ENCODE measurements at regions not wholly inside any gene's neighbourhood (a gene's known extent, or its start where the extent isn't known, plus 50 kb on each side); places are given as distances from the start of the nearest gene placed in this dataset.
"Not testable (repeated sequence)": the region's sequence is repeated elsewhere in the genome, so short reads cannot be mapped to it uniquely, and the experiment has no call there.

- Histone ChIP-seq H3K9me3 (ENCODE audit: insufficient read depth, low read length) (no peaks in the 10 kb centered on the region), H3K4me1 (ENCODE audit: low read length) (no peaks in the 10 kb centered on the region), H3K4me2 (ENCODE audit: low read length) (no peak overlapping the region), H3K27me3 (ENCODE audit: low read depth, low read length) (peaks cover 14% of the 10 kb centered on the region), H3K27ac (ENCODE audit: low read length) (no peak overlapping the region), H2AFZ (ENCODE audit: low read depth, low read length) (no peak overlapping the region), H4K20me1 (ENCODE audit: insufficient read depth, low read length) (no peaks in the 10 kb centered on the region), H3K36me3 (replicated peaks; ENCODE audit: low read depth, low read length) (no peaks in the 10 kb centered on the region), H3K4me3 (ENCODE audit: low read length) (no peak overlapping the region), H3K79me2 (ENCODE audit: low read length) (no peaks in the 10 kb centered on the region), H3K9ac (ENCODE audit: low read length) (no peak overlapping the region)
- TF ChIP-seq, protein P1, sequence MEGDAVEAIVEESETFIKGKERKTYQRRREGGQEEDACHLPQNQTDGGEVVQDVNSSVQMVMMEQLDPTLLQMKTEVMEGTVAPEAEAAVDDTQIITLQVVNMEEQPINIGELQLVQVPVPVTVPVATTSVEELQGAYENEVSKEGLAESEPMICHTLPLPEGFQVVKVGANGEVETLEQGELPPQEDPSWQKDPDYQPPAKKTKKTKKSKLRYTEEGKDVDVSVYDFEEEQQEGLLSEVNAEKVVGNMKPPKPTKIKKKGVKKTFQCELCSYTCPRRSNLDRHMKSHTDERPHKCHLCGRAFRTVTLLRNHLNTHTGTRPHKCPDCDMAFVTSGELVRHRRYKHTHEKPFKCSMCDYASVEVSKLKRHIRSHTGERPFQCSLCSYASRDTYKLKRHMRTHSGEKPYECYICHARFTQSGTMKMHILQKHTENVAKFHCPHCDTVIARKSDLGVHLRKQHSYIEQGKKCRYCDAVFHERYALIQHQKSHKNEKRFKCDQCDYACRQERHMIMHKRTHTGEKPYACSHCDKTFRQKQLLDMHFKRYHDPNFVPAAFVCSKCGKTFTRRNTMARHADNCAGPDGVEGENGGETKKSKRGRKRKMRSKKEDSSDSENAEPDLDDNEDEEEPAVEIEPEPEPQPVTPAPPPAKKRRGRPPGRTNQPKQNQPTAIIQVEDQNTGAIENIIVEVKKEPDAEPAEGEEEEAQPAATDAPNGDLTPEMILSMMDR (IDR thresholded peaks at IDR 0.05; ENCODE audit: low read depth, low read length), result no peak
- no peak for TF ChIP-seq EZH2phosphoT487 (IDR thresholded peaks at IDR 0.05; ENCODE audit: low read depth)
These were observed 197.1 kb upstream of the RASGRP1 start for GRCh38 chr15:38761681-38762080.

DNA sequence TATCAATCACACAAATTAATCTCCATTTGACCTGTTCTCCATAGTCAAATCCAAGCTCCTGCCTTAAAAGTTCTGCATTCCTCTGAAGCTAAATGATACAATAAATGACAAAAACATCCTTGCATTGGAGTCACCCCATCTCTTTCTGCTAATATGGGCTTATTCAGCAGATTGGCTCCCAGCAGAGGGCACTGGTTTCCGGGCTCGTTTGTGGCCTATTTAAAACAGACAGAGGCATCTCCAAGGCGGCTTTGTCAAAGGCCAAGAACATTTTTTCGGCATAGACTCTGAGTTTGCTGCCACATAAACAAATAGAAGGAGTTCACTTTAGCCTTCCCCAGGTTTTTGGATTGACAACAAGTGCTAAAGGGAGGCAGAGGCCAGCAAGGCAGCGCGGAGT lies 204.4 kb upstream of the RASGRP1 start:
- no peaks in the 10 kb centered on the region for H3K36me3 ChIP-seq (replicated peaks; ENCODE audit: low read depth, low read length)
- H3K4me2 ChIP-seq (ENCODE audit: low read length), result no peak overlapping the region
- no peak overlapping the region for H3K4me3 ChIP-seq (ENCODE audit: low read length)
- TF ChIP-seq, protein P1 (IDR thresholded peaks at IDR 0.05; ENCODE audit: low read depth, low read length), result peak; percentile 31
- TF ChIP-seq EZH2phosphoT487 (IDR thresholded peaks at IDR 0.05; ENCODE audit: low read depth), result no peak
- no peaks in the 10 kb centered on the region for H4K20me1 ChIP-seq (ENCODE audit: insufficient read depth, low read length)
- no peak overlapping the region for H2AFZ ChIP-seq (ENCODE audit: low read depth, low read length)
- no peak overlapping the region for H3K9ac ChIP-seq (ENCODE audit: low read length)
- no peaks in the 10 kb centered on the region for H3K4me1 ChIP-seq (ENCODE audit: low read length)
- peaks cover 6% of the 10 kb centered on the region for H3K27me3 ChIP-seq (ENCODE audit: low read depth, low read length)
- H3K9me3 ChIP-seq (ENCODE audit: insufficient read depth, low read length), result no peaks in the 10 kb centered on the region
- no peaks in the 10 kb centered on the region for H3K79me2 ChIP-seq (ENCODE audit: low read length)
- H3K27ac ChIP-seq (ENCODE audit: low read length), result no peak overlapping the region

DNA sequence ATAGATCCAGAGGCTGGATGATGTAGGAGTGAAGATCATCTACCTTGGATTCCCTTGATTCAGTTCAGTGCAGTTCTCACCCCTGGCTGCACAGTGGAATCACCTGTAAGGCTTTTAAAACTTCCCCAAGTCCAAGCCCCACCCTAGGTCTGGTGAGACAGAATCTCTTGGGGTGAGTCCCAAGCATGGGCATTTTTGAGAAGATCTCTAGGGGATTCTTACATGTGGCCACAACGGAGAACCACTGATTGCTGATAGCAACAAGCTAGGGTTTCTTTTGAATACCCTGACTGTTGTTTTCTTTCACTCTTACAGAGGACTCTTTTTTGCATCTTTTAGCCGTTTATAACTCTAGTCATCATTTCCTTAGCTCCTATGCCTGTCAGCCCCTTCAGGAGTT lies 204.9 kb upstream of the RASGRP1 start:
- Histone ChIP-seq H3K36me3 (replicated peaks; ENCODE audit: low read depth, low read length) (no peaks in the 10 kb centered on the region), H4K20me1 (ENCODE audit: insufficient read depth, low read length) (no peaks in the 10 kb centered on the region), H3K9me3 (ENCODE audit: insufficient read depth, low read length) (no peaks in the 10 kb centered on the region), H3K4me2 (ENCODE audit: low read length) (no peak overlapping the region), H3K4me1 (ENCODE audit: low read length) (no peaks in the 10 kb centered on the region), H3K79me2 (ENCODE audit: low read length) (no peaks in the 10 kb centered on the region), H3K27ac (ENCODE audit: low read length) (no peak overlapping the region), H3K4me3 (ENCODE audit: low read length) (no peak overlapping the region), H2AFZ (ENCODE audit: low read depth, low read length) (no peak overlapping the region), H3K9ac (ENCODE audit: low read length) (no peak overlapping the region), H3K27me3 (ENCODE audit: low read depth, low read length) (peaks cover 6% of the 10 kb centered on the region)
- TF ChIP-seq, protein P1 (IDR thresholded peaks at IDR 0.05; ENCODE audit: low read depth, low read length), result no peak
- no peak for TF ChIP-seq EZH2phosphoT487 (IDR thresholded peaks at IDR 0.05; ENCODE audit: low read depth)

DNA sequence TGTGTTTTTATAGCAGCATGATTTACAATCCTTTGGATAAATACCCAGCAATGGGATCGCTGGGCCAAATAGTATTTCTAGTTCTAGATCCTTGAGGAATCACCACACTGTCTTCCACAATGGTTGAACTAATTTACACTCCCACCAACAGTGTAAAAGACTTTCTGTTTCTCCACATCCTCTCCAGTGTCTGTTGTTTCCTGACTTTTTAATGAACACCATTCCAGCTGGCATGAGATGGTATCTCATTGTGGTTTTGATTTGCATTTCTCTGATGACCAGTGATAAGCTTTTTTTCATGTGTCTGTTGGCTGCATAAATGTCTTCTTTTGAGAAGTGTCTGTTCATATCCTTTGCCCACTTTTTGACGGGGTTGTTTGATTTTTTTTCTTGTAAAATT lies 209.5 kb upstream of the RASGRP1 start:
- not testable (repeated sequence) for H4K20me1 ChIP-seq (ENCODE audit: insufficient read depth, low read length); H3K9me3 ChIP-seq (ENCODE audit: insufficient read depth, low read length); H3K79me2 ChIP-seq (ENCODE audit: low read length); H3K4me2 ChIP-seq (ENCODE audit: low read length); H3K4me3 ChIP-seq (ENCODE audit: low read length); H3K27me3 ChIP-seq (ENCODE audit: low read depth, low read length); H3K36me3 ChIP-seq (replicated peaks; ENCODE audit: low read depth, low read length); H3K9ac ChIP-seq (ENCODE audit: low read length); H2AFZ ChIP-seq (ENCODE audit: low read depth, low read length); H3K27ac ChIP-seq (ENCODE audit: low read length); H3K4me1 ChIP-seq (ENCODE audit: low read length)

DNA sequence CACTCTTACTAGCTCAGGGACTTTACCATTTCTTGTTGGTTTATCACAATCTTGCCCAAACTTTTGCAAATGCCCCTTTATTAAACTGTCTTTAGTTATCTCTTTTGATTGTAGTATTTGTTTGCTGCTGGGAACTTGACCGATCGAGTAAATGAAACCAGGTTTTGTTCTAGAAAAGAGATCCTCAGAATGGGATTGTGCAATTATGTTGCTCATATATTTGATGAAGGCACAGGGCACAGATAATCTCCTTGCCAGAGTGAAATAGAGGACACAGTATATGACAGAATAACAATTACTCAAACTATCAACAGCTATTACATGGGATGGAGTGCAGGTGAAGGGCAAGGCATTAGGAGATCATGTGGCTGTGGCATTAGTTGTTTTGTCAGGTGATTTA lies 216.6 kb upstream of the RASGRP1 start:
- no peaks in the 10 kb centered on the region for H3K79me2 ChIP-seq (ENCODE audit: low read length)
- no peak overlapping the region for H3K9ac ChIP-seq (ENCODE audit: low read length)
- no peaks in the 10 kb centered on the region for H3K36me3 ChIP-seq (replicated peaks; ENCODE audit: low read depth, low read length)
- no peak overlapping the region for H2AFZ ChIP-seq (ENCODE audit: low read depth, low read length)
- H3K27me3 ChIP-seq (ENCODE audit: low read depth, low read length), result peaks cover 15% of the 10 kb centered on the region; the same call in 1 of the 2 replicates
- no peaks in the 10 kb centered on the region for H4K20me1 ChIP-seq (ENCODE audit: insufficient read depth, low read length)
- no peak overlapping the region for H3K4me2 ChIP-seq (ENCODE audit: low read length)
- no peaks in the 10 kb centered on the region for H3K9me3 ChIP-seq (ENCODE audit: insufficient read depth, low read length)
- TF ChIP-seq EZH2phosphoT487 (IDR thresholded peaks at IDR 0.05; ENCODE audit: low read depth), result no peak
- TF ChIP-seq, protein P1 (IDR thresholded peaks at IDR 0.05; ENCODE audit: low read depth, low read length), result no peak
- H3K4me3 ChIP-seq (ENCODE audit: low read length), result no peak overlapping the region
- H3K27ac ChIP-seq (ENCODE audit: low read length), result no peak overlapping the region
- H3K4me1 ChIP-seq (ENCODE audit: low read length), result no peaks in the 10 kb centered on the region

All from OCI-LY3 (cell line).